Non-pigmented ciliary epithelial cell (primary cell): ENCODE measurements at regions not wholly inside any gene's neighbourhood (a gene's known extent, or its start where the extent isn't known, plus 50 kb on each side); places are given as distances from the start of the nearest gene placed in this dataset.
"Not testable (repeated sequence)": the region's sequence is repeated elsewhere in the genome, so short reads cannot be mapped to it uniquely, and the experiment has no call there.

ENCODE experiments used
- DNase-seq: peaks from one replicate; pipeline ENCODE4 v3.0.0-alpha.2; 2010; ENCODE audit warnings: low read depth

- DNase-seq = no peak
Measured at GRCh38 chr5:117424559-117424958, 849.9 kb upstream of the SEMA6A start.

- DNase-seq = no peak
Measured at GRCh38 chr5:117417501-117417900, 842.9 kb upstream of the SEMA6A start.

- DNase-seq = no peak
Measured at GRCh38 chr5:117414926-117415325, 840.3 kb upstream of the SEMA6A start.

- DNase-seq = no peak
Measured at GRCh38 chr5:117411701-117412100, 837.1 kb upstream of the SEMA6A start.

GRCh38 chr5:117405197-117405596 lies 830.6 kb upstream of the SEMA6A start:
- no peak for DNase-seq

GRCh38 chr5:117394506-117395157 lies 820.0 kb upstream of the SEMA6A start:
- no peak for DNase-seq

- DNase-seq = no peak
Measured at GRCh38 chr5:117393125-117393524, 818.5 kb upstream of the SEMA6A start.

- DNase-seq = no peak
Measured at GRCh38 chr5:117380316-117380715, 805.7 kb upstream of the SEMA6A start.

- DNase-seq = no peak
Measured at GRCh38 chr5:117379521-117379920, 804.9 kb upstream of the SEMA6A start.

- DNase-seq = no peak
Measured at GRCh38 chr5:117376748-117377147, 802.1 kb upstream of the SEMA6A start.

- no peak for DNase-seq
Measured at GRCh38 chr5:117359895-117360294, 785.3 kb upstream of the SEMA6A start.

GRCh38 chr5:117357886-117358285 lies 783.3 kb upstream of the SEMA6A start:
- DNase-seq = no peak

- no peak for DNase-seq
Measured at GRCh38 chr5:117347280-117347679, 772.7 kb upstream of the SEMA6A start.

GRCh38 chr5:117343726-117344125 lies 769.1 kb upstream of the SEMA6A start:
- DNase-seq = not testable (repeated sequence)

GRCh38 chr5:117337064-117337749 lies 762.6 kb upstream of the SEMA6A start:
- no peak for DNase-seq

- no peak for DNase-seq
Measured at GRCh38 chr5:117336208-117336607, 761.6 kb upstream of the SEMA6A start.

- DNase-seq = no peak
Measured at GRCh38 chr5:117333011-117333410, 758.4 kb upstream of the SEMA6A start.

- DNase-seq = no peak
Measured at GRCh38 chr5:117332341-117332740, 757.7 kb upstream of the SEMA6A start.

GRCh38 chr5:117327511-117327910 lies 752.9 kb upstream of the SEMA6A start:
- no peak for DNase-seq

GRCh38 chr5:117326997-117327396 lies 752.4 kb upstream of the SEMA6A start:
- DNase-seq = no peak

- DNase-seq = no peak
Measured at GRCh38 chr5:117318528-117318927, 743.9 kb upstream of the SEMA6A start.

GRCh38 chr5:117315170-117315569 lies 740.5 kb upstream of the SEMA6A start:
- DNase-seq = no peak

- not testable (repeated sequence) for DNase-seq
Measured at GRCh38 chr5:117304512-117305107, 730.0 kb upstream of the SEMA6A start.
